ENCODE measurements at regions not wholly inside any gene's neighbourhood (a gene's known extent, or its start where the extent isn't known, plus 50 kb on each side); places are given as distances from the start of the nearest gene placed in this dataset.
"Not testable (repeated sequence)": the region's sequence is repeated elsewhere in the genome, so short reads cannot be mapped to it uniquely, and the experiment has no call there.

GRCh38 chr2:83003555-83003954 is 1455.5 kb downstream of the SUCLG1 start:
- POLR2A ChIA-PET = no interaction called here
- no peak for TF ChIP-seq CTCF (IDR thresholded peaks at IDR 0.05; ENCODE audit: control extremely low read depth, extremely low read depth, low read depth, missing control alignments)
- DNase-seq (ENCODE audit: extremely low spot score) = no peak
- CTCF ChIA-PET = no interaction called here

DNA sequence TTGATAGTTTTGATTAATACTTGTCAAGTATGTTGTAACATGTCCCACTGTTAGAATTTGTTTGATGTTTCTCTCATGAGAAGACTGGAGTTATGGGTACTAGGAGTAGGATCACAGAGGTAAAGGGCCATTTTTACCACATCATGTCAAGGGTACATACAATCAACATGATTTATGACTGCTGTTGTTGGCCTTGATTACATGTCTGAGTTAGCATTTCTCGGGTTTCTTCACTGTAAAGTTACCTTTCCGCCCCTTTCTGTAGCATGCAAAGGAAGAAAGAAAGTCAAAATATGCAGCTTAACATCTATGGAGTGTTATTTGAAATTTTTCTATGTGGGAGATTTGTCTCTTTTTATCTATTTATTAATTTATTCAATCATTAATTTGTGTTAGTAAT is 1456.4 kb downstream of the SUCLG1 start:
- POLR2A ChIA-PET = no interaction called here

GRCh38 chr2:82998781-82999180 is 1460.3 kb downstream of the SUCLG1 start:
- no peak for DNase-seq (ENCODE audit: extremely low spot score)
- POLR2A ChIA-PET = no interaction called here
- no peak for TF ChIP-seq CTCF (IDR thresholded peaks at IDR 0.05; ENCODE audit: control extremely low read depth, extremely low read depth, low read depth, missing control alignments)
- CTCF ChIA-PET = interaction anchor here (0.6 kb wide), 1 partner anchor 349 kb away, joined by 3 read pairs; no protein-coding TSS in a partner anchor

More for the DNA sequence above, 1456.4 kb downstream of the SUCLG1 start:
- CTCF ChIA-PET = no interaction called here
- TF ChIP-seq CTCF (IDR thresholded peaks at IDR 0.05; ENCODE audit: control extremely low read depth, extremely low read depth, low read depth, missing control alignments) = no peak
- DNase-seq (ENCODE audit: extremely low spot score) = no peak

GRCh38 chr2:82996217-82996616 is 1462.9 kb downstream of the SUCLG1 start:
- CTCF ChIA-PET = interaction anchor here (0.9 kb wide), 1 partner anchor 16 kb away, joined by 3 read pairs; no protein-coding TSS in a partner anchor
- no peak for TF ChIP-seq CTCF (IDR thresholded peaks at IDR 0.05; ENCODE audit: control extremely low read depth, extremely low read depth, low read depth, missing control alignments)
- POLR2A ChIA-PET = no interaction called here
- DNase-seq (ENCODE audit: extremely low spot score) = no peak

DNA sequence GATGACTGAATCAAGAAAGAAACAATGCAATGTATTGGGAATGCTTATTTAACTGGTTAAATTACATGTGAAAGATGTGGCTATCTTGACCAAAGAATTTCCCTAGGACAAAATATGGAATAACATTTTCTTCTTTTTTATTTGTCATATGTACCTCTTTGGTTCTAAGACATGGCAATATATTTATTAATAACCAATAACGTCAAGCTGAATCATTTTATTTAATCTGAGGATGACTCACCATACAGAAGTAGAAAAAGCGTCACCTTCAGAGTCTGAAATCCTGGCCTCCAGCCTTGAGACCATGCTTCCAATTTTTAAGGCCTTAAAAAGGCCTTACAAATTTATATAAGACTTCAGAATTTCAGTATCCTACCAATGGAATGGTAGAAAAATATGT is 1464.9 kb downstream of the SUCLG1 start:
- POLR2A ChIA-PET = no interaction called here
- no peak for TF ChIP-seq CTCF (IDR thresholded peaks at IDR 0.05; ENCODE audit: control extremely low read depth, extremely low read depth, low read depth, missing control alignments)
- CTCF ChIA-PET = no interaction called here
- DNase-seq (ENCODE audit: extremely low spot score) = no peak

- no peak for DNase-seq (ENCODE audit: extremely low spot score)
- ChIA-PET CTCF (no interaction called here), POLR2A (no interaction called here)
- TF ChIP-seq CTCF (IDR thresholded peaks at IDR 0.05; ENCODE audit: control extremely low read depth, extremely low read depth, low read depth, missing control alignments) = no peak
Measured at GRCh38 chr2:82993609-82994008, 1465.5 kb downstream of the SUCLG1 start.

- ChIA-PET CTCF (no interaction called here), POLR2A (no interaction called here)
- DNase-seq (ENCODE audit: extremely low spot score) = no peak
- no peak for TF ChIP-seq CTCF (IDR thresholded peaks at IDR 0.05; ENCODE audit: control extremely low read depth, extremely low read depth, low read depth, missing control alignments)
Measured at GRCh38 chr2:82992968-82993367, 1466.1 kb downstream of the SUCLG1 start.

GRCh38 chr2:82987706-82988105 is 1471.4 kb downstream of the SUCLG1 start:
- CTCF ChIA-PET; DNase-seq (ENCODE audit: extremely low spot score); POLR2A ChIA-PET: not testable (repeated sequence)
